Fibroblast of the aortic adventitia (primary cell): ENCODE measurements at regions not wholly inside any gene's neighbourhood (a gene's known extent, or its start where the extent isn't known, plus 50 kb on each side); places are given as distances from the start of the nearest gene placed in this dataset.
A peak's percentile ranks its signal among the peaks of the same experiment; 100 is the strongest.

Experiments
- DNase-seq: peaks from one replicate; pipeline ENCODE4 v3.0.0-alpha.2; 2010; ENCODE audit warnings: low read depth
- H3K4me3 ChIP-seq: 2 replicates; pipeline ENCODE4 v1.5.1; 2011; ENCODE audit warnings: low read depth, mild to moderate bottlenecking, control low read depth, low read length, moderate library complexity
- CTCF ChIP-seq: IDR thresholded peaks from 2 replicates; pipeline ENCODE4 v1.5.1; 2011; ENCODE audit warnings: mild to moderate bottlenecking, low read length, control low read depth, inconsistent platforms; ENCODE audit not compliant: insufficient read depth

GRCh38 chr3:11096266-11097139 lies 57.8 kb upstream of the HRH1 start:
- H3K4me3 ChIP-seq: peak overlapping the region; percentile 57
- no peak for TF ChIP-seq CTCF
- peak; percentile 88 for DNase-seq

GRCh38 chr3:11099306-11099705 lies 55.0 kb upstream of the HRH1 start:
- peak; percentile 13 for DNase-seq
- TF ChIP-seq CTCF: no peak
- H3K4me3 ChIP-seq: no peak overlapping the region
